ENCODE measurements at regions not wholly inside any gene's neighbourhood (a gene's known extent, or its start where the extent isn't known, plus 50 kb on each side); places are given as distances from the start of the nearest gene placed in this dataset.

GRCh38 chr11:109796253-109796652 lies 296.9 kb upstream of the ZC3H12C start:
- no peak for TF ChIP-seq CTCF (IDR thresholded peaks at IDR 0.05; ENCODE audit: control insufficient read depth, extremely low read depth, insufficient read depth)
- DNase-seq (ENCODE audit: low read depth), result no peak
- H3K4me3 ChIP-seq (ENCODE audit: low read depth, low read length), result no peak overlapping the region

DNA sequence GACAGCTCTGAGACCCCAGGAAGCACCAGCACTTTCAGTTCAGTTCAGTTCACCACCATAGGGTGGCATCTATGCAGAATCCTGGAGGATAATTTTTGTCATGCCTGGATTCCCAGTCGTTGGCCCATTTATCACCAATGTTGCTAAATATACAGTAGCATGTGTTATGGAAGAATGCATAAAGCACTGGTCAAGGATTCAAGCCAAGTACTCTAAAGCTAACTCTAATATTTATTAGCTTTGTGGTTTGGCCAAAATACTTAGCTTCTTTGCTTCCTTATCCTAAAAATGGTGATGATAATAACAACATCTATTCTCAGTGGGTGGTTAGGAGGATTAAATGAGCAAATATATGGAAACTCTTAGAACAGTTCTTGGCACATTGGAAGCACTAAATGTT lies 294.7 kb upstream of the ZC3H12C start:
- TF ChIP-seq CTCF (IDR thresholded peaks at IDR 0.05; ENCODE audit: control insufficient read depth, extremely low read depth, insufficient read depth), result no peak
- no peak overlapping the region for H3K4me3 ChIP-seq (ENCODE audit: low read depth, low read length)
- no peak for DNase-seq (ENCODE audit: low read depth)

DNA sequence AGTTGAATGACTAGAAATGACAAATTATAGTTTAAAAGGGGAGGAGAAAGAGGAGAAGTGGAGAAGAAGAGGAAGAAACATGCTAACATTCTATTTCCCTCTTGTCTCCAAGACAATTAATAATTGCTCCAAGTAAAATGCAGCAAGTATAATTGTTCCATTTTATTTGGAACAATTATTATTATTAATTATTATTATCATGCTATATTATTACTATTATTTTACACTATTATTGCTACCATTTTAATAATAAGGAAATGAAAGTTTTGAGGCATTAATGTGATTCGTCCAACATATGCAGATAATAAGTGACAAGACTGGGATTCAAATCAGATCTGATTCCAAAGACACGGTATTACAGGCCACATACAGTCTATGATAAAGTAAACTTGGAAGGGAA lies 293.6 kb upstream of the ZC3H12C start:
- no peak overlapping the region for H3K4me3 ChIP-seq (ENCODE audit: low read depth, low read length)
- TF ChIP-seq CTCF (IDR thresholded peaks at IDR 0.05; ENCODE audit: control insufficient read depth, extremely low read depth, insufficient read depth), result no peak
- no peak for DNase-seq (ENCODE audit: low read depth)

DNA sequence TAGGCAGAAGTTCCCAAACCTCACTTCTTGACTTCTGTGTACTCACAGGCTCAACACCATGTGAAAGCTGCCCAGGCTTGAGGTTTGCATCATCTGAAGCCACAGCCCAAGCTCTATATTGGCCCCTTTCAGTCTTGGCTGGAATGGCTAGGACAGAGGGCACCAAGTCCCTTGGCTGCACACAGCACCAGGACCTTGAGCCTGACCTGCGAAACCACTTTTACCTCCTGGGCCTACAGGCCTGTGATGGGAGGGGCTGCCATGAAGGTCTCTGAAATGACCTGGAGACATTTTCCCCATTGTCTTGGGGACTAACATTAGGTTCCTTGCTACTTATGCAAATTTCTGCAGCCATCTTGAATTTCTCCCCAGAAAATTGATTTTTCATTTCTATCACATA lies 288.3 kb upstream of the ZC3H12C start:
- no peak overlapping the region for H3K4me3 ChIP-seq (ENCODE audit: low read depth, low read length)
- TF ChIP-seq CTCF (IDR thresholded peaks at IDR 0.05; ENCODE audit: control insufficient read depth, extremely low read depth, insufficient read depth), result no peak
- no peak for DNase-seq (ENCODE audit: low read depth)

- TF ChIP-seq CTCF (IDR thresholded peaks at IDR 0.05; ENCODE audit: control insufficient read depth, extremely low read depth, insufficient read depth), result no peak
- no peak for DNase-seq (ENCODE audit: low read depth)
- H3K4me3 ChIP-seq (ENCODE audit: low read depth, low read length), result no peak overlapping the region
Measured at GRCh38 chr11:109806205-109806604, 287.0 kb upstream of the ZC3H12C start.

- DNase-seq (ENCODE audit: low read depth), result no peak
- TF ChIP-seq CTCF (IDR thresholded peaks at IDR 0.05; ENCODE audit: control insufficient read depth, extremely low read depth, insufficient read depth), result no peak
- H3K4me3 ChIP-seq (ENCODE audit: low read depth, low read length), result no peak overlapping the region
Measured at GRCh38 chr11:109808569-109808968, 284.6 kb upstream of the ZC3H12C start.

DNA sequence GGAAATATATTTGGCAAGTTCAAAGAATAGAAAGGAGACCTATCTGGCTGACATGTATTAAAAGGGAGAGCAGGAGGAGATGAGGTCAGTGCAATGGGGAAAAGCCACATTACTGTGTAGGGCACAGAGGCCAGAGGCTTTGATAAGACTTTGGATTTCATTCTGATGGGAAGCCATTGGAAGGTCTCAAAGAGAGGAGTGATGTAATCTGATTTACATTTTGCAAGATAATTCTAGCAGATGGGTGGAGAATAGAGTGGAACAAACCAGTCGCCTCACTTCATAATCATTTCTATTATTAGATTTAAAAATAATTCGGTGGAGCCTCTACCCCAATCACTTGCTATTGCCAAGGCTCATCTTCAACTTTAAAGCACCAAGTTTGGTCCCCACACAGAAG lies 278.4 kb upstream of the ZC3H12C start:
- no peak for TF ChIP-seq CTCF (IDR thresholded peaks at IDR 0.05; ENCODE audit: control insufficient read depth, extremely low read depth, insufficient read depth)
- H3K4me3 ChIP-seq (ENCODE audit: low read depth, low read length), result no peak overlapping the region
- DNase-seq (ENCODE audit: low read depth), result no peak
